ENCODE measurements at regions not wholly inside any gene's neighbourhood (a gene's known extent, or its start where the extent isn't known, plus 50 kb on each side); places are given as distances from the start of the nearest gene placed in this dataset.
"Not testable (repeated sequence)": the region's sequence is repeated elsewhere in the genome, so short reads cannot be mapped to it uniquely, and the experiment has no call there.

GRCh38 chr7:67936447-67936846, 939.8 kb downstream of the TYW1 start:
- TF ChIP-seq CTCF, POLR2A (IDR thresholded peaks at IDR 0.05): not testable (repeated sequence)
